DOHH2 (cell line): ENCODE measurements at regions not wholly inside any gene's neighbourhood (a gene's known extent, or its start where the extent isn't known, plus 50 kb on each side); places are given as distances from the start of the nearest gene placed in this dataset.

ENCODE experiments used
- H3F3A ChIP-seq: fragments of 200-600 bp; sonication (generic), shearing (Covaris generic); 2 replicates; pipeline ENCODE4 v1.6.0; 2016; ENCODE audit warnings: antibody characterized with exemption, mild to moderate bottlenecking; ENCODE audit not compliant: control insufficient read depth, insufficient read depth
- H3K27ac ChIP-seq: fragments of 200-600 bp; sonication (generic); 2 replicates; pipeline ENCODE4 v1.5.1; 2014; ENCODE audit warnings: low read depth, mild to moderate bottlenecking, low read length, moderate library complexity
- H3K27me3 ChIP-seq: fragments of 200-600 bp; sonication (generic); 2 replicates; pipeline ENCODE4 v1.6.1; 2014; ENCODE audit warnings: mild to moderate bottlenecking, low read length, mixed read lengths; ENCODE audit not compliant: control insufficient read depth
- H3K36me3 ChIP-seq: fragments of 200-600 bp; sonication (generic); 2 replicates; pipeline ENCODE4 v1.6.1; 2014; ENCODE audit warnings: mild to moderate bottlenecking, low read length, moderate library complexity, mixed read lengths; ENCODE audit not compliant: control insufficient read depth
- H3K4me1 ChIP-seq: fragments of 200-600 bp; sonication (generic); 2 replicates; pipeline ENCODE4 v1.6.1; 2014; ENCODE audit warnings: mild to moderate bottlenecking, low read length, mixed read lengths; ENCODE audit not compliant: control insufficient read depth
- H3K4me2 ChIP-seq: fragments of 200-600 bp; sonication (generic); 2 replicates; pipeline ENCODE4 v1.6.0; 2014; ENCODE audit warnings: mild to moderate bottlenecking, low read length, moderate library complexity
- H3K4me3 ChIP-seq: fragments of 200-600 bp; sonication (generic); 2 replicates; pipeline ENCODE4 v1.5.1; 2014; ENCODE audit warnings: mild to moderate bottlenecking, low read length, mixed read lengths
- H3K79me2 ChIP-seq: fragments of 200-600 bp; sonication (generic); 2 replicates; pipeline ENCODE4 v1.6.1; 2014; ENCODE audit warnings: mild to moderate bottlenecking, low read length, mixed read lengths; ENCODE audit not compliant: control insufficient read depth
- H3K9me2 ChIP-seq: fragments of 200-600 bp; sonication (generic); replicated peaks from 2 replicates; pipeline ENCODE4 v1.6.1; 2014; ENCODE audit warnings: mild to moderate bottlenecking, low read length, mixed read lengths; ENCODE audit not compliant: control insufficient read depth
- H3K9me3 ChIP-seq: fragments of 200-600 bp; sonication (generic); 2 replicates; pipeline ENCODE4 v1.6.1; 2014; ENCODE audit warnings: antibody characterized with exemption, low read length, mixed read lengths; ENCODE audit not compliant: control insufficient read depth, insufficient read depth
- H4K20me1 ChIP-seq: fragments of 200-600 bp; sonication (generic); 2 replicates; pipeline ENCODE4 v1.6.0; 2014; ENCODE audit warnings: low read depth, mild to moderate bottlenecking, antibody characterized with exemption, low read length, moderate library complexity; ENCODE audit not compliant: control insufficient read depth, insufficient read depth
- CTCF ChIP-seq: fragments of 200-600 bp; sonication (generic); IDR thresholded peaks from one replicate; pipeline ENCODE4 v1.5.1; 2014; ENCODE audit warnings: antibody characterized with exemption, mild to moderate bottlenecking, low read depth, low read length; ENCODE audit not compliant: poor library complexity, severe bottlenecking
- EZH2phosphoT487 ChIP-seq: fragments of 200-600 bp; sonication (generic); IDR thresholded peaks from 2 replicates; pipeline ENCODE4 v1.6.1; 2017; ENCODE audit warnings: borderline replicate concordance, mild to moderate bottlenecking, antibody characterized with exemption, low read length, moderate library complexity, mixed read lengths

- H3K36me3 ChIP-seq = no peaks in the 10 kb centered on the region
- no peak for TF ChIP-seq CTCF
- TF ChIP-seq EZH2phosphoT487 = no peak
- H3K27ac ChIP-seq = no peak overlapping the region
These were observed 985.3 kb upstream of the FLRT2 start for GRCh38 chr14:84544486-84545131.

DNA sequence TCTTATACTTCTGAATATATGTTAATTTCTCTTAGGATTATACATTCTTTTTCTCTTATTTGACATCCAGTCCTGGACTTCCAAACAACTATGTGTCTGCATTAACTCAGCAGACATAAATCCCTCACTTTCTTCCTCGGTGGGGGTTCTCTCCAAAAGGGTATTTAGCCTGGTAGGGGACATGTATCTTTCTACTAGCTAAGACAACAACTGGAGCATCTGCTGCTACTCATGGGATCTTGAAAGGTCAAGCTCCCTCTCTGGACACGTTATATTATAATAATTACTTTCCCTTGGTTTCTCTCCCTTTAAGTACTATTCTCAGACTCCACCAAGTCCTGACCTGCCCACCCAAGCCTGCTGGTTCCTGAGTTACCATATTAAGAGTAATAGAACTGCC, 983.7 kb upstream of the FLRT2 start:
- no peak for TF ChIP-seq EZH2phosphoT487
- TF ChIP-seq CTCF = no peak
- H3K27ac ChIP-seq = no peak overlapping the region
- no peaks in the 10 kb centered on the region for H3K27me3 ChIP-seq
- H3K9me3 ChIP-seq = no peaks in the 10 kb centered on the region
- H3K4me2 ChIP-seq = no peak overlapping the region
- H4K20me1 ChIP-seq = no peaks in the 10 kb centered on the region
- H3K4me3 ChIP-seq = no peak overlapping the region
- H3K79me2 ChIP-seq = no peaks in the 10 kb centered on the region
- no peaks in the 10 kb centered on the region for H3K36me3 ChIP-seq
- no peaks in the 10 kb centered on the region for H3K9me2 ChIP-seq
- H3F3A ChIP-seq = no peaks in the 10 kb centered on the region
- H3K4me1 ChIP-seq = no peaks in the 10 kb centered on the region

More at GRCh38 chr14:84544486-84545131, 985.3 kb upstream of the FLRT2 start:
- Histone ChIP-seq H3F3A (no peaks in the 10 kb centered on the region), H3K27me3 (no peaks in the 10 kb centered on the region), H3K4me2 (no peak overlapping the region), H4K20me1 (no peaks in the 10 kb centered on the region), H3K9me3 (no peaks in the 10 kb centered on the region), H3K9me2 (no peaks in the 10 kb centered on the region), H3K4me1 (no peaks in the 10 kb centered on the region), H3K79me2 (no peaks in the 10 kb centered on the region), H3K4me3 (no peak overlapping the region)

DNA sequence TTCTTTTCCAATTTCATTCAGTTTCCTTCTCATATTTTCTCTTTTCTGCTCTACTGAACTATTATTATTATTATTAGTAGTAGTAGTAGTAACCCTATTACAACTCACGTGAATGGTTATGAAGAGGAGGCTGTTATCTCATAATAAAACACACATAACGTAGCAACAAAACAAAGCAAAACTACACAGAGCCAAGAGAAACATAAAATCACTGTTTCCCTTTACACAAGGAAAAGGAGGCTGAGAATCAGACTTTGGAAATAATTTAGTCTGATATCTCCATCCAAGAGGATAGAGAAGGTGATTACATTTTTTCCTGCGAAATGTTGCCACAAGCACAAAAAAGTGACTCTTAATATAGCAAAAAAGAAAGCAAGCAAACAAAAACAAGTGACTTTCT, 975.8 kb upstream of the FLRT2 start:
- no peaks in the 10 kb centered on the region for H3K9me2 ChIP-seq
- H3K79me2 ChIP-seq = no peaks in the 10 kb centered on the region
- no peaks in the 10 kb centered on the region for H3K9me3 ChIP-seq
- no peaks in the 10 kb centered on the region for H4K20me1 ChIP-seq
- no peaks in the 10 kb centered on the region for H3K27me3 ChIP-seq
- H3K4me1 ChIP-seq = no peaks in the 10 kb centered on the region
- no peak for TF ChIP-seq CTCF
- TF ChIP-seq EZH2phosphoT487 = no peak
- no peak overlapping the region for H3K4me2 ChIP-seq
- no peak overlapping the region for H3K4me3 ChIP-seq
- no peaks in the 10 kb centered on the region for H3F3A ChIP-seq
- H3K36me3 ChIP-seq = no peaks in the 10 kb centered on the region
- H3K27ac ChIP-seq = no peak overlapping the region

GRCh38 chr14:84555493-84555892, 974.5 kb upstream of the FLRT2 start:
- TF ChIP-seq CTCF (no peak), EZH2phosphoT487 (no peak)
- no peak overlapping the region for H3K4me3 ChIP-seq
- no peaks in the 10 kb centered on the region for H3K4me1 ChIP-seq
- no peak overlapping the region for H3K27ac ChIP-seq
- H3K9me3 ChIP-seq = no peaks in the 10 kb centered on the region
- no peaks in the 10 kb centered on the region for H4K20me1 ChIP-seq
- H3K9me2 ChIP-seq = no peaks in the 10 kb centered on the region
- no peak overlapping the region for H3K4me2 ChIP-seq
- H3F3A ChIP-seq = no peaks in the 10 kb centered on the region
- H3K79me2 ChIP-seq = no peaks in the 10 kb centered on the region
- H3K36me3 ChIP-seq = no peaks in the 10 kb centered on the region
- no peaks in the 10 kb centered on the region for H3K27me3 ChIP-seq
